ENCODE measurements at regions not wholly inside any gene's neighbourhood (a gene's known extent, or its start where the extent isn't known, plus 50 kb on each side); places are given as distances from the start of the nearest gene placed in this dataset.

DNA sequence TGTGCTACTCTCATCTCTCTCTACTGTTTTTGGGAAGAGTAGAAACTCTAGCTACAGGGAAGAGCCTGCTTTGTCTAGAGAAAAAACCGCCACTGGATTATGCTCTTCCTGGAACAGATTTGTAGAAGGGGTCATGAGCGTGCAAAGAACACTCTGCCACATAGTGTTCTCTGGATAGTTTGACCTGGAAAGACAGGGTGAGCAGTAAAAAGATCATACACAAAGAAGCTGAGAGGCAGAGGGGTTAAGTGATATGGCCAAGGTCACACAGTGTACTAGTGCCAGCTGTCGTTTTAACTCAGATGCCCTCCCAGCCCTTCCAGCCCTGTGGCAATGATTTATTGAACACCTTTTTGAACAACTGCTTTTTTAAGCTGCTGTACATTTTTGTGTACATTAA, 182.2 kb downstream of the NNT start:
- no peak overlapping the region for H3K9ac ChIP-seq (ENCODE audit: low read length)
- no peaks in the 10 kb centered on the region for H4K20me1 ChIP-seq (ENCODE audit: low read depth, low read length)
- no peaks in the 10 kb centered on the region for H3F3A ChIP-seq (ENCODE audit: insufficient read depth)
- no peak overlapping the region for H2AFZ ChIP-seq (ENCODE audit: low read depth, low read length, severe bottlenecking)
- TF ChIP-seq, protein P1, sequence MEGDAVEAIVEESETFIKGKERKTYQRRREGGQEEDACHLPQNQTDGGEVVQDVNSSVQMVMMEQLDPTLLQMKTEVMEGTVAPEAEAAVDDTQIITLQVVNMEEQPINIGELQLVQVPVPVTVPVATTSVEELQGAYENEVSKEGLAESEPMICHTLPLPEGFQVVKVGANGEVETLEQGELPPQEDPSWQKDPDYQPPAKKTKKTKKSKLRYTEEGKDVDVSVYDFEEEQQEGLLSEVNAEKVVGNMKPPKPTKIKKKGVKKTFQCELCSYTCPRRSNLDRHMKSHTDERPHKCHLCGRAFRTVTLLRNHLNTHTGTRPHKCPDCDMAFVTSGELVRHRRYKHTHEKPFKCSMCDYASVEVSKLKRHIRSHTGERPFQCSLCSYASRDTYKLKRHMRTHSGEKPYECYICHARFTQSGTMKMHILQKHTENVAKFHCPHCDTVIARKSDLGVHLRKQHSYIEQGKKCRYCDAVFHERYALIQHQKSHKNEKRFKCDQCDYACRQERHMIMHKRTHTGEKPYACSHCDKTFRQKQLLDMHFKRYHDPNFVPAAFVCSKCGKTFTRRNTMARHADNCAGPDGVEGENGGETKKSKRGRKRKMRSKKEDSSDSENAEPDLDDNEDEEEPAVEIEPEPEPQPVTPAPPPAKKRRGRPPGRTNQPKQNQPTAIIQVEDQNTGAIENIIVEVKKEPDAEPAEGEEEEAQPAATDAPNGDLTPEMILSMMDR (IDR thresholded peaks at IDR 0.05; ENCODE audit: insufficient read depth, low read length, poor library complexity, severe bottlenecking) = no peak
- TF ChIP-seq EZH2phosphoT487 (conservative IDR thresholded peaks at IDR 0.05; ENCODE audit: low read length) = no peak
- H3K27ac ChIP-seq (ENCODE audit: low read depth, low read length) = no peak overlapping the region
- no peaks in the 10 kb centered on the region for H3K9me2 ChIP-seq (replicated peaks; ENCODE audit: insufficient read depth, low read length)
- H3K36me3 ChIP-seq (ENCODE audit: low read length) = no peaks in the 10 kb centered on the region
- no peaks in the 10 kb centered on the region for H3K27me3 ChIP-seq (ENCODE audit: low read length)
- H3K79me2 ChIP-seq (ENCODE audit: insufficient read depth, low read length) = no peaks in the 10 kb centered on the region
- no peak overlapping the region for H3K4me3 ChIP-seq (ENCODE audit: insufficient read depth, low read length, poor library complexity, severe bottlenecking)
- H3K4me2 ChIP-seq (ENCODE audit: low read depth, low read length, poor library complexity, severe bottlenecking) = no peak overlapping the region
- no peaks in the 10 kb centered on the region for H3K9me3 ChIP-seq (ENCODE audit: insufficient read depth, low read length)

DNA sequence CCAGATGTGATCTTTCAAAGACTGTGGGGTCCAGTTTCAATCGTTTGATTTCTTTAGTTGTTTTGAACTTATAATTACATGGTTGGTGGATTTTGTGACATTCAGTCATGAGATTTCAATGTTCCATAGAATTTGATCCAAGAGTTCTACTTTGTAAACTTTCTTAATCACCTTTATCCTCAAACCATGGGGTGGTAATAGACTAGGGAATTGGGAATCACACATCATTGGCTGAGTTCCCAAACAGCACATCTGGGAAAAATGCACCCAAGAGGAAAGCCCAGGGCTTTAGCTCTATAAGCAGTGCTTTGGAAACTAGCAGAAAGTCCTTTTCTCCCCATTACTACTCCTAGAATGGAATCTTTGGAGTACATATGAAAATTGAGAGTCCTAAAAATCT, 177.6 kb downstream of the NNT start:
- Histone ChIP-seq H3K4me2 (ENCODE audit: low read depth, low read length, poor library complexity, severe bottlenecking) (no peak overlapping the region), H3K4me3 (ENCODE audit: insufficient read depth, low read length, poor library complexity, severe bottlenecking) (no peak overlapping the region), H3K27ac (ENCODE audit: low read depth, low read length) (no peak overlapping the region), H4K20me1 (ENCODE audit: low read depth, low read length) (no peaks in the 10 kb centered on the region), H3K36me3 (ENCODE audit: low read length) (no peaks in the 10 kb centered on the region), H3K9me3 (ENCODE audit: insufficient read depth, low read length) (no peaks in the 10 kb centered on the region), H3K9ac (ENCODE audit: low read length) (no peak overlapping the region), H3K79me2 (ENCODE audit: insufficient read depth, low read length) (no peaks in the 10 kb centered on the region), H3K9me2 (replicated peaks; ENCODE audit: insufficient read depth, low read length) (no peaks in the 10 kb centered on the region), H2AFZ (ENCODE audit: low read depth, low read length, severe bottlenecking) (no peak overlapping the region), H3K27me3 (ENCODE audit: low read length) (no peaks in the 10 kb centered on the region), H3F3A (ENCODE audit: insufficient read depth) (no peaks in the 10 kb centered on the region)
- TF ChIP-seq EZH2phosphoT487 (conservative IDR thresholded peaks at IDR 0.05; ENCODE audit: low read length) = no peak
- TF ChIP-seq, protein P1 (IDR thresholded peaks at IDR 0.05; ENCODE audit: insufficient read depth, low read length, poor library complexity, severe bottlenecking) = no peak

- Histone ChIP-seq H4K20me1 (ENCODE audit: low read depth, low read length) (no peaks in the 10 kb centered on the region), H3K36me3 (ENCODE audit: low read length) (no peaks in the 10 kb centered on the region), H3K9me2 (replicated peaks; ENCODE audit: insufficient read depth, low read length) (no peaks in the 10 kb centered on the region; the same call in 1 of the 2 replicates), H3K27me3 (ENCODE audit: low read length) (no peaks in the 10 kb centered on the region), H3K27ac (ENCODE audit: low read depth, low read length) (no peak overlapping the region), H3K4me2 (ENCODE audit: low read depth, low read length, poor library complexity, severe bottlenecking) (no peak overlapping the region), H3F3A (ENCODE audit: insufficient read depth) (no peaks in the 10 kb centered on the region), H3K9ac (ENCODE audit: low read length) (no peak overlapping the region), H3K79me2 (ENCODE audit: insufficient read depth, low read length) (no peaks in the 10 kb centered on the region), H3K4me3 (ENCODE audit: insufficient read depth, low read length, poor library complexity, severe bottlenecking) (no peak overlapping the region), H3K9me3 (ENCODE audit: insufficient read depth, low read length) (no peaks in the 10 kb centered on the region), H2AFZ (ENCODE audit: low read depth, low read length, severe bottlenecking) (no peak overlapping the region)
- no peak for TF ChIP-seq EZH2phosphoT487 (conservative IDR thresholded peaks at IDR 0.05; ENCODE audit: low read length)
- TF ChIP-seq, protein P1 (IDR thresholded peaks at IDR 0.05; ENCODE audit: insufficient read depth, low read length, poor library complexity, severe bottlenecking) = no peak
These were observed 172.0 kb downstream of the NNT start for GRCh38 chr5:43774881-43775399.

Measured in SU-DHL-6 (cell line).